Activated CD8-positive, alpha-beta T cell treated with anti-CD3 and anti-CD28 coated beads for 36 hours (primary cell): ENCODE measurements at regions not wholly inside any gene's neighbourhood (a gene's known extent, or its start where the extent isn't known, plus 50 kb on each side); places are given as distances from the start of the nearest gene placed in this dataset.

ENCODE experiments used
- ATAC-seq: fragments of 200-7000 bp; cut with Tn5 transposase; one replicate; pipeline ENCODE4 v1.10.0; 2021; ENCODE audit warnings: mild to moderate bottlenecking, moderate library complexity
- CTCF ChIA-PET: fragments of 350-600 bp; sonication (Branson Sonifier 250); formaldehyde crosslinking; loops from one replicate; lab custom pipeline; 2021; ENCODE audit warnings: antibody characterized with exemption; lab: Charles Lee
- POLR2A ChIA-PET: fragments of 350-600 bp; sonication (Branson Sonifier 250); formaldehyde crosslinking; loops from one replicate; lab custom pipeline; 2021; ENCODE audit warnings: antibody characterized with exemption; lab: Charles Lee
- DNase-seq: peaks from one replicate; pipeline ENCODE4 v3.0.0-alpha.2; 2020
- H3K27ac Mint-ChIP-seq: one replicate; pipeline ENCODE4 v1.8.0; 2021; ENCODE audit warnings: mild to moderate bottlenecking, mixed read lengths
- H3K27me3 Mint-ChIP-seq: one replicate; pipeline ENCODE4 v1.8.0; 2021; ENCODE audit warnings: mixed read lengths
- H3K36me3 Mint-ChIP-seq: one replicate; pipeline ENCODE4 v1.8.0; 2021; ENCODE audit warnings: low read depth, mixed read lengths
- H3K4me1 Mint-ChIP-seq: one replicate; pipeline ENCODE4 v1.8.0; 2021; ENCODE audit warnings: low read depth, mixed read lengths
- H3K4me3 Mint-ChIP-seq: one replicate; pipeline ENCODE4 v1.8.0; 2021; ENCODE audit warnings: mild to moderate bottlenecking, moderate library complexity, mixed read lengths
- H3K9me3 Mint-ChIP-seq: one replicate; pipeline ENCODE4 v1.8.0; 2021; ENCODE audit warnings: mixed read lengths
- CTCF ChIP-seq: fragments of 200-600 bp; IDR thresholded peaks from one replicate; pipeline ENCODE4 v1.8.0; 2022; ENCODE audit warnings: antibody characterized with exemption, mild to moderate bottlenecking
- intact Hi-C: fragments of 100-400 bp; cut with micrococcal nuclease; formaldehyde crosslinking; loops from one replicate; pipeline ENCODE4 v1.10.0; 2022

GRCh38 chr1:30475966-30476365 is 247.4 kb downstream of the MATN1 start:
- CTCF ChIA-PET, result no interaction called here
- H3K9me3 Mint-ChIP-seq, result peaks cover 6% of the 10 kb centered on the region
- peaks cover 2% of the 10 kb centered on the region for H3K4me1 Mint-ChIP-seq
- no peak for DNase-seq
- POLR2A ChIA-PET, result no interaction called here
- intact Hi-C loops, result no loop called here
- peaks cover 1% of the 10 kb centered on the region for H3K27me3 Mint-ChIP-seq
- H3K36me3 Mint-ChIP-seq, result no peaks in the 10 kb centered on the region
- no peak overlapping the region for H3K4me3 Mint-ChIP-seq
- no peak for ATAC-seq
- H3K27ac Mint-ChIP-seq, result no peak overlapping the region
- no peak for TF ChIP-seq CTCF

- no peak for DNase-seq
- H3K4me1 Mint-ChIP-seq, result peaks cover 2% of the 10 kb centered on the region
- no peak for ATAC-seq
- POLR2A ChIA-PET, result no interaction called here
- H3K9me3 Mint-ChIP-seq, result peaks cover 2% of the 10 kb centered on the region
- CTCF ChIA-PET, result no interaction called here
- no peaks in the 10 kb centered on the region for H3K36me3 Mint-ChIP-seq
- no peak for TF ChIP-seq CTCF
- H3K27me3 Mint-ChIP-seq, result peaks cover 1% of the 10 kb centered on the region
- no peak overlapping the region for H3K27ac Mint-ChIP-seq
- no peak overlapping the region for H3K4me3 Mint-ChIP-seq
- intact Hi-C loops, result no loop called here
Observed at GRCh38 chr1:30475201-30475600, 248.2 kb downstream of the MATN1 start.

- no peaks in the 10 kb centered on the region for H3K9me3 Mint-ChIP-seq
- peaks cover 2% of the 10 kb centered on the region for H3K4me1 Mint-ChIP-seq
- TF ChIP-seq CTCF, result no peak
- H3K27ac Mint-ChIP-seq, result no peak overlapping the region
- ChIA-PET POLR2A (no interaction called here), CTCF (no interaction called here)
- DNase-seq (no peak), ATAC-seq (no peak)
- intact Hi-C loops, result no loop called here
- no peaks in the 10 kb centered on the region for H3K27me3 Mint-ChIP-seq
- no peaks in the 10 kb centered on the region for H3K36me3 Mint-ChIP-seq
- H3K4me3 Mint-ChIP-seq, result no peak overlapping the region
Observed at GRCh38 chr1:30474818-30475200, 248.6 kb downstream of the MATN1 start.

GRCh38 chr1:30473922-30474817 is 249.2 kb downstream of the MATN1 start:
- Mint-ChIP-seq H3K27ac (no peak overlapping the region), H3K4me1 (peaks cover 2% of the 10 kb centered on the region), H3K27me3 (no peaks in the 10 kb centered on the region), H3K9me3 (no peaks in the 10 kb centered on the region), H3K4me3 (no peak overlapping the region), H3K36me3 (no peaks in the 10 kb centered on the region)
- ChIA-PET POLR2A (no interaction called here), CTCF (no interaction called here)
- TF ChIP-seq CTCF, result no peak
- DNase-seq (no peak), ATAC-seq (no peak)
- intact Hi-C loops, result no loop called here

GRCh38 chr1:30472526-30472925 is 250.9 kb downstream of the MATN1 start:
- Mint-ChIP-seq H3K36me3 (no peaks in the 10 kb centered on the region), H3K27me3 (no peaks in the 10 kb centered on the region), H3K4me3 (no peak overlapping the region), H3K4me1 (peaks cover 2% of the 10 kb centered on the region), H3K9me3 (no peaks in the 10 kb centered on the region), H3K27ac (no peak overlapping the region)
- TF ChIP-seq CTCF, result no peak
- DNase-seq, result no peak
- ATAC-seq, result no peak
- intact Hi-C loops, result no loop called here
- POLR2A ChIA-PET, result interaction anchor here (0.9 kb wide), 1 partner anchor 10 kb away, joined by 3 read pairs; no protein-coding TSS in a partner anchor
- CTCF ChIA-PET, result no interaction called here
